ENCODE measurements at regions not wholly inside any gene's neighbourhood (a gene's known extent, or its start where the extent isn't known, plus 50 kb on each side); places are given as distances from the start of the nearest gene placed in this dataset.

DNA sequence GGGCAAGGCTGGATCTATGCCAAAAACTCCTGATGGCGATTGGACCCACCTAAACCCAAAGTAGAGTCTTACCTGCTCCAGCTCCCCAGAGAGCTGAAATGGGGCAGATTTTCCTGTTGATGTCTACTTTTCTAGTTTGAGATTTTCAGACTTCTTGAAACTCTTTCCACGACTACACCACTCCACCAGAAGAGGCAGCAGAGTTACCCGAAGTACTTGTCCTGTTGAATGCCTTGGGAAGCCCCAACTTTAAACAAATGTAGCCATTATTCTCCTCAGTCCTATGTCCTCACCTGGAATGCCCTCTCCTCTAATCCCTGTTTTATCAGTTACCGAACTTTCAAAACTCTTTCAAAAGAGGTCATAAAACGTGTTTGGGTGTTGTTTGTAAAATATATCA, 843.8 kb downstream of the VGLL3 start:
- Mint-ChIP-seq H3K27ac (no peak overlapping the region), H3K36me3 (no peaks in the 10 kb centered on the region), H3K9me3 (peaks cover 23 to 28% of the 10 kb centered on the region in 2 donors)
- ATAC-seq (no peak), DNase-seq (ENCODE audit: low spot score in 2 of 2) (no peak)

DNA sequence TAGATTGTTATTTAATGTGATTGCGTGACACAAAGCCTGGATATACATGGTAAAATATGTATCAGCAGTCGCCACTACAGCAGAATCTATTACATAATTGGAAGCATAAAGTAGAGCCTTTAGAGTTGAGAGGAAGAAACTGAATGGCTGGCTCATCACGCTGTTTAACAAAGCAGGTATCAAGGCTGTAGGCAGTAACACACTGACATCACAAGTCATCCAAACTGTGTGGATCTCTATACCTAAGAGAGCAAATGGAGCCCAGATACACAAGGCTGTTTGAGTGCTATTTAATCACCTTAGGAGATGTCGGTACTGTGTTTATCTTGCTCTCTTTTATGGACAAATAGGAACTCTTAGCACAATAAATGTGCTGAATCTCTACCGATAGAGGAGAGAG, 864.4 kb downstream of the VGLL3 start:
- DNase-seq (ENCODE audit: low spot score in 2 of 2) (no peak), ATAC-seq (no peak)
- Mint-ChIP-seq H3K36me3 (peaks cover 5 to 9% of the 10 kb centered on the region in 2 donors), H3K9me3 (peaks cover 10 to 12% of the 10 kb centered on the region in 2 donors), H3K27ac (no peak overlapping the region)
